DMS153 treated with DMSO at 0.1 percent for 48 hours (cell line): ENCODE measurements at regions not wholly inside any gene's neighbourhood (a gene's known extent, or its start where the extent isn't known, plus 50 kb on each side); places are given as distances from the start of the nearest gene placed in this dataset.
"Not testable (repeated sequence)": the region's sequence is repeated elsewhere in the genome, so short reads cannot be mapped to it uniquely, and the experiment has no call there.

ENCODE experiments used
- DNase-seq: peaks from one replicate; lab custom pipeline; 2025; ENCODE audit not compliant: unreplicated experiment; lab: John Stamatoyannopoulos, UW

- DNase-seq = no peak
These were observed 251.7 kb downstream of the HNMT start for GRCh38 chr2:138215958-138216357.

GRCh38 chr2:138217975-138218374 is 253.7 kb downstream of the HNMT start:
- no peak for DNase-seq

- DNase-seq = no peak
These were observed 254.1 kb downstream of the HNMT start for GRCh38 chr2:138218397-138218796.

GRCh38 chr2:138219961-138220360 is 255.7 kb downstream of the HNMT start:
- no peak for DNase-seq

- no peak for DNase-seq
These were observed 257.1 kb downstream of the HNMT start for GRCh38 chr2:138221358-138221757.

- DNase-seq = no peak
These were observed 259.0 kb downstream of the HNMT start for GRCh38 chr2:138223319-138223718.

GRCh38 chr2:138227195-138227594 is 262.9 kb downstream of the HNMT start:
- no peak for DNase-seq

- no peak for DNase-seq
These were observed 263.8 kb downstream of the HNMT start for GRCh38 chr2:138228101-138228500.

GRCh38 chr2:138234265-138234664 is 267.3 kb upstream of the SPOPL start:
- DNase-seq = no peak

GRCh38 chr2:138235041-138235440 is 266.5 kb upstream of the SPOPL start:
- no peak for DNase-seq

GRCh38 chr2:138236142-138236541 is 265.4 kb upstream of the SPOPL start:
- DNase-seq = no peak

- no peak for DNase-seq
These were observed 263.7 kb upstream of the SPOPL start for GRCh38 chr2:138237667-138238384.

GRCh38 chr2:138238908-138239307 is 262.7 kb upstream of the SPOPL start:
- DNase-seq = no peak

GRCh38 chr2:138239902-138240491 is 261.6 kb upstream of the SPOPL start:
- DNase-seq = no peak

- DNase-seq = no peak
These were observed 258.2 kb upstream of the SPOPL start for GRCh38 chr2:138243372-138243771.

- no peak for DNase-seq
These were observed 257.1 kb upstream of the SPOPL start for GRCh38 chr2:138244501-138244925.

- DNase-seq = no peak
These were observed 256.3 kb upstream of the SPOPL start for GRCh38 chr2:138245310-138245709.

- DNase-seq = no peak
These were observed 254.3 kb upstream of the SPOPL start for GRCh38 chr2:138247302-138247701.

- DNase-seq = no peak
These were observed 252.4 kb upstream of the SPOPL start for GRCh38 chr2:138249207-138249606.

GRCh38 chr2:138250843-138251320 is 250.7 kb upstream of the SPOPL start:
- not testable (repeated sequence) for DNase-seq

- DNase-seq = no peak
These were observed 249.0 kb upstream of the SPOPL start for GRCh38 chr2:138252587-138252986.

- DNase-seq = no peak
These were observed 245.9 kb upstream of the SPOPL start for GRCh38 chr2:138255670-138256069.
